ENCODE measurements at regions not wholly inside any gene's neighbourhood (a gene's known extent, or its start where the extent isn't known, plus 50 kb on each side); places are given as distances from the start of the nearest gene placed in this dataset.

DNA sequence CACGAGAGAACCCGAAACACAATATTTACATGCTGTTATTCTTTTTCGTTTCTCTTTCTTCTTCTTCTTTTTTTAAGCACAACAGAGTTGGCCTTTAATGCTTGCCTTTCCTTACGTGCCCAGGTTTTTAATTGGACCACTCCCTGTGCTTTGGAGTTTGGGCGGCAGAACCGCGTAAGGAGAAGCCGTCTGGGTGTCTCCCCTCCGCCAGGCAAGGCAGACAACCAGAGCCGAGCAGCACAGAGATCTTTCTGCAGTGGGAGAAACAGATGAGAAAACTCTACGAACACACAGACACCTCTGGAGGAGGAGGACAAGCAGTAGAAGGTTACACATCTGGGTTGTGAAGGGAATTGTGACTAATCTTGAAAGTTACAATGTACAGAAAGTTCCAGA, 150.0 kb upstream of the UBL3 start:
- Histone ChIP-seq H3K4me3 (ENCODE audit: low read depth, low read length, poor library complexity, severe bottlenecking) (no peak overlapping the region), H3K27me3 (replicated peaks; ENCODE audit: insufficient read depth, low read depth, low read length, poor library complexity) (no peaks in the 10 kb centered on the region), H3K9me3 (ENCODE audit: low read depth, low read length, poor library complexity, severe bottlenecking) (no peaks in the 10 kb centered on the region), H3K27ac (ENCODE audit: low read depth, low read length, poor library complexity, severe bottlenecking) (no peak overlapping the region), H3K4me1 (ENCODE audit: insufficient read depth, low read length, poor library complexity, severe bottlenecking) (no peaks in the 10 kb centered on the region), H3K36me3 (ENCODE audit: insufficient read depth, low read length, poor library complexity, severe bottlenecking) (no peaks in the 10 kb centered on the region)
- TF ChIP-seq EZH2 (IDR thresholded peaks at IDR 0.05; ENCODE audit: borderline replicate concordance, low read depth, low read length, poor library complexity, severe bottlenecking), result no peak
- TF ChIP-seq, protein P1, sequence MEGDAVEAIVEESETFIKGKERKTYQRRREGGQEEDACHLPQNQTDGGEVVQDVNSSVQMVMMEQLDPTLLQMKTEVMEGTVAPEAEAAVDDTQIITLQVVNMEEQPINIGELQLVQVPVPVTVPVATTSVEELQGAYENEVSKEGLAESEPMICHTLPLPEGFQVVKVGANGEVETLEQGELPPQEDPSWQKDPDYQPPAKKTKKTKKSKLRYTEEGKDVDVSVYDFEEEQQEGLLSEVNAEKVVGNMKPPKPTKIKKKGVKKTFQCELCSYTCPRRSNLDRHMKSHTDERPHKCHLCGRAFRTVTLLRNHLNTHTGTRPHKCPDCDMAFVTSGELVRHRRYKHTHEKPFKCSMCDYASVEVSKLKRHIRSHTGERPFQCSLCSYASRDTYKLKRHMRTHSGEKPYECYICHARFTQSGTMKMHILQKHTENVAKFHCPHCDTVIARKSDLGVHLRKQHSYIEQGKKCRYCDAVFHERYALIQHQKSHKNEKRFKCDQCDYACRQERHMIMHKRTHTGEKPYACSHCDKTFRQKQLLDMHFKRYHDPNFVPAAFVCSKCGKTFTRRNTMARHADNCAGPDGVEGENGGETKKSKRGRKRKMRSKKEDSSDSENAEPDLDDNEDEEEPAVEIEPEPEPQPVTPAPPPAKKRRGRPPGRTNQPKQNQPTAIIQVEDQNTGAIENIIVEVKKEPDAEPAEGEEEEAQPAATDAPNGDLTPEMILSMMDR (conservative IDR thresholded peaks at IDR 0.05; ENCODE audit: low read depth, low read length), result no peak
- intact Hi-C loops (cut with micrococcal nuclease; ENCODE audit: unreplicated experiment), result no loop called here
- no TSS peak for BruUV-seq (replicated peaks)
- ChIA-PET CTCF (no interaction called here), POLR2A (ENCODE audit: low non-redundant PET) (no interaction called here)
- DNase-seq (ENCODE audit: low spot score), result no peak

DNA sequence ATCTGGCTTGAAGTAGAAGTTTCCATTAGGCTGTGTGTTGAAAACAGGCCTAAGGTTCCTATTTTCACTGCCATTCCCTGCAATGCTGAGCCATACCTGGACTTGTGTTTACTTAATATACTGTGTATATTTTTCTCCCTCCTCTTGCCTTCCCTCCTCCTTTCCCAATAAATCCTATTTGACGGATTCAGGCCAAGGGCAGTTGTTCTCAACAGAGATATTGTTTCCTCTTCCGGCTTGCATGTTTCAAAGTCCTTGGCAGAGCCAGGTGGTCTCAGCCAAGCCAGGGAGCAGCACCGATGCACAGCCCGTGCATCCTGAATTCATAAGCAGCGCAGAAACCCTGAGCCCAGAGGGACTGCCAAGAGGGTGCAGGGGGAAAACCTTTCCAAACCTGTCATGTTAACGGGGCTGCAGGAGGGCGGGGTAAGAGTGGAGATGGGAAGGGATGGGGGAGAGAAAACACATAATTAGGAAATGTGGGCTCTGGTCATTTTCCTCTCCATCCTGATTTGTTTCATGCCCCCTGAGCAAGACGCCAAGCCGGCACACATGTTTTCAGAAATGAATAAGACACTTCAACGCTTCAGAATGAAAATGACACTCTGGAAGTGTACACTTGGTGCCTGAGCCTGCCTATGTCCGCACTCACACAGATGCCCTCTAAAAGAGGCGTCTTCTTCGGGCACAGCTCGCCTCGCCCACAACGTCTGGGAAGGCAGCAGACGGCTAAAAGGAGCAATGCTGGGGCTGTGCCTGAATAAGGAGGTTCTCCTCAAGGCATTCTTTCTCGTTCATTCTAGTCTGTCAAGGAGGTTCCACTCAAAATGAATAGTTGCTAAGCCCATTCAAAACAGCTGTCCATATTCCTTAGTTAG, 149.3 kb upstream of the UBL3 start:
- Histone ChIP-seq H3K36me3 (ENCODE audit: insufficient read depth, low read length, poor library complexity, severe bottlenecking) (no peaks in the 10 kb centered on the region), H3K9me3 (ENCODE audit: low read depth, low read length, poor library complexity, severe bottlenecking) (no peaks in the 10 kb centered on the region), H3K4me3 (ENCODE audit: low read depth, low read length, poor library complexity, severe bottlenecking) (no peak overlapping the region), H3K27ac (ENCODE audit: low read depth, low read length, poor library complexity, severe bottlenecking) (no peak overlapping the region), H3K27me3 (replicated peaks; ENCODE audit: insufficient read depth, low read depth, low read length, poor library complexity) (no peaks in the 10 kb centered on the region), H3K4me1 (ENCODE audit: insufficient read depth, low read length, poor library complexity, severe bottlenecking) (no peaks in the 10 kb centered on the region)
- no peak for DNase-seq (ENCODE audit: low spot score)
- POLR2A ChIA-PET (ENCODE audit: low non-redundant PET), result no interaction called here
- intact Hi-C loops (cut with micrococcal nuclease; ENCODE audit: unreplicated experiment), result no loop called here
- CTCF ChIA-PET, result no interaction called here
- TF ChIP-seq EZH2 (IDR thresholded peaks at IDR 0.05; ENCODE audit: borderline replicate concordance, low read depth, low read length, poor library complexity, severe bottlenecking), result no peak
- TF ChIP-seq, protein P1 (conservative IDR thresholded peaks at IDR 0.05; ENCODE audit: low read depth, low read length), result no peak
- BruUV-seq (replicated peaks), result no TSS peak

DNA sequence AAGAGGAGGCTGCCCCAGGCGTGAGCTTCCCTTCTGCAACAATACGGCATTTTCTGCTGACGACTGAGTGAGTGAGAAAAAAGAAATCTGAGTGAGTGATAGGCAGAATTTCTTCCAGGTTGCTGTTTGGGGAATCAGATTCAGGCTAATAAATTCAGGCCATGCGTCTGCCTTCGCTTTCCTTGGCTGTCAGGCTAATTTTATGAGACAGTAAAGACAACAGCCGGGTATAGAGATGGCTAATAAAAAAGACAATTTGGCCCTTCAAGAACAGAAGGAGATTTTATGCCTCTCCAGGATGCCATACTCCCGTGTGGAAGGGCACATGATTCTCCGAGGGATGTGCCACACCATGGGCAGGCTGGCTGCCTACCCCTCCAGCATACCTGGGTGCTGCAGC, 145.9 kb upstream of the UBL3 start:
- CTCF ChIA-PET, result no interaction called here
- no peaks in the 10 kb centered on the region for H3K9me3 ChIP-seq (ENCODE audit: low read depth, low read length, poor library complexity, severe bottlenecking)
- H3K4me3 ChIP-seq (ENCODE audit: low read depth, low read length, poor library complexity, severe bottlenecking), result no peak overlapping the region
- TF ChIP-seq EZH2 (IDR thresholded peaks at IDR 0.05; ENCODE audit: borderline replicate concordance, low read depth, low read length, poor library complexity, severe bottlenecking), result no peak
- TF ChIP-seq, protein P1 (conservative IDR thresholded peaks at IDR 0.05; ENCODE audit: low read depth, low read length), result no peak
- H3K36me3 ChIP-seq (ENCODE audit: insufficient read depth, low read length, poor library complexity, severe bottlenecking), result no peaks in the 10 kb centered on the region
- POLR2A ChIA-PET (ENCODE audit: low non-redundant PET), result no interaction called here
- no peaks in the 10 kb centered on the region for H3K4me1 ChIP-seq (ENCODE audit: insufficient read depth, low read length, poor library complexity, severe bottlenecking)
- BruUV-seq (replicated peaks), result no TSS peak
- no peaks in the 10 kb centered on the region for H3K27me3 ChIP-seq (replicated peaks; ENCODE audit: insufficient read depth, low read depth, low read length, poor library complexity)
- no peak overlapping the region for H3K27ac ChIP-seq (ENCODE audit: low read depth, low read length, poor library complexity, severe bottlenecking)
- intact Hi-C loops (cut with micrococcal nuclease; ENCODE audit: unreplicated experiment), result no loop called here
- DNase-seq (ENCODE audit: low spot score), result no peak
